Glutamatergic neuron (in vitro differentiated cells): ENCODE measurements at regions not wholly inside any gene's neighbourhood (a gene's known extent, or its start where the extent isn't known, plus 50 kb on each side); places are given as distances from the start of the nearest gene placed in this dataset.

Source experiments
- DNase-seq: peaks from one replicate; pipeline ENCODE4 v3.0.0; 2022
- H3K27ac Mint-ChIP-seq: one replicate; pipeline ENCODE4 v1.8.0; 2020; ENCODE audit warnings: mild to moderate bottlenecking, mixed read lengths, inconsistent platforms; ENCODE audit not compliant: unreplicated experiment
- H3K27me3 Mint-ChIP-seq: one replicate; pipeline ENCODE4 v1.8.0; 2020; ENCODE audit warnings: mild to moderate bottlenecking, moderate library complexity, mixed read lengths, inconsistent platforms; ENCODE audit not compliant: unreplicated experiment
- H3K36me3 Mint-ChIP-seq: one replicate; pipeline ENCODE4 v1.8.0; 2020; ENCODE audit warnings: mild to moderate bottlenecking, mixed read lengths, inconsistent platforms; ENCODE audit not compliant: unreplicated experiment
- H3K4me1 Mint-ChIP-seq: one replicate; pipeline ENCODE4 v1.8.0; 2020; ENCODE audit warnings: mild to moderate bottlenecking, low read depth, mixed read lengths, inconsistent platforms; ENCODE audit not compliant: unreplicated experiment
- H3K4me3 Mint-ChIP-seq: one replicate; pipeline ENCODE4 v1.8.0; 2020; ENCODE audit warnings: mild to moderate bottlenecking, mixed read lengths, inconsistent platforms; ENCODE audit not compliant: unreplicated experiment
- H3K9me3 Mint-ChIP-seq: one replicate; pipeline ENCODE4 v1.8.0; 2020; ENCODE audit warnings: mild to moderate bottlenecking, moderate library complexity, mixed read lengths, inconsistent platforms; ENCODE audit not compliant: unreplicated experiment
- CTCF ChIP-seq: fragments of 200-600 bp; sonication (generic); IDR thresholded peaks from one replicate; pipeline ENCODE4 v1.5.0; 2021; ENCODE audit not compliant: partially characterized antibody, unreplicated experiment

- peaks cover 4% of the 10 kb centered on the region for H3K36me3 Mint-ChIP-seq
- TF ChIP-seq CTCF, result no peak
Observed at GRCh38 chr2:145277922-145278321, 758.0 kb upstream of the ZEB2 start.

GRCh38 chr2:145273840-145274239 is 753.9 kb upstream of the ZEB2 start:
- H3K36me3 Mint-ChIP-seq, result peaks cover 5% of the 10 kb centered on the region
- H3K27ac Mint-ChIP-seq, result no peak overlapping the region

More at GRCh38 chr2:145277922-145278321, 758.0 kb upstream of the ZEB2 start:
- Mint-ChIP-seq H3K9me3 (peaks cover 2% of the 10 kb centered on the region), H3K27ac (no peak overlapping the region), H3K27me3 (no peaks in the 10 kb centered on the region), H3K4me3 (no peak overlapping the region), H3K4me1 (no peaks in the 10 kb centered on the region)
- DNase-seq, result no peak

GRCh38 chr2:145268931-145269330 is 749.0 kb upstream of the ZEB2 start:
- no peak overlapping the region for H3K4me3 Mint-ChIP-seq
- H3K36me3 Mint-ChIP-seq, result peaks cover 5% of the 10 kb centered on the region
- H3K27ac Mint-ChIP-seq, result no peak overlapping the region
- H3K9me3 Mint-ChIP-seq, result no peaks in the 10 kb centered on the region
- no peak for TF ChIP-seq CTCF
- DNase-seq, result no peak
- H3K4me1 Mint-ChIP-seq, result no peaks in the 10 kb centered on the region
- H3K27me3 Mint-ChIP-seq, result no peaks in the 10 kb centered on the region

More at GRCh38 chr2:145273840-145274239, 753.9 kb upstream of the ZEB2 start:
- Mint-ChIP-seq H3K4me3 (no peak overlapping the region), H3K4me1 (no peaks in the 10 kb centered on the region), H3K9me3 (peaks cover 2% of the 10 kb centered on the region), H3K27me3 (no peaks in the 10 kb centered on the region)
- no peak for DNase-seq
- TF ChIP-seq CTCF, result no peak

GRCh38 chr2:145267451-145267850 is 747.5 kb upstream of the ZEB2 start:
- Mint-ChIP-seq H3K27me3 (no peaks in the 10 kb centered on the region), H3K9me3 (no peaks in the 10 kb centered on the region), H3K36me3 (peaks cover under 1% of the 10 kb centered on the region), H3K4me3 (no peak overlapping the region), H3K27ac (no peak overlapping the region), H3K4me1 (no peaks in the 10 kb centered on the region)
- no peak for DNase-seq
- TF ChIP-seq CTCF, result no peak

- H3K27ac Mint-ChIP-seq, result no peak overlapping the region
- H3K27me3 Mint-ChIP-seq, result no peaks in the 10 kb centered on the region
- no peaks in the 10 kb centered on the region for H3K9me3 Mint-ChIP-seq
- H3K36me3 Mint-ChIP-seq, result no peaks in the 10 kb centered on the region
- TF ChIP-seq CTCF, result no peak
- no peak overlapping the region for H3K4me3 Mint-ChIP-seq
- no peaks in the 10 kb centered on the region for H3K4me1 Mint-ChIP-seq
- no peak for DNase-seq
Observed at GRCh38 chr2:145265244-145265643, 745.3 kb upstream of the ZEB2 start.
